Prostate gland (tissue), 2 donors: ENCODE measurements at regions not wholly inside any gene's neighbourhood (a gene's known extent, or its start where the extent isn't known, plus 50 kb on each side); places are given as distances from the start of the nearest gene placed in this dataset.

Experiments
- DNase-seq: peaks from one replicate; pipeline ENCODE4 v3.0.0-alpha.2; 2019; ENCODE audit warnings: low spot score
- H3K27ac ChIP-seq, 2 donors: fragments of 200-600 bp; sonication (generic); 2 replicates each; pipeline ENCODE4 v1.5.1; 2017 to 2019
- H3K27me3 ChIP-seq: fragments of 200-600 bp; sonication (generic); replicated peaks from 2 replicates; pipeline ENCODE4 v1.5.1; 2019; ENCODE audit not compliant: insufficient read depth
- H3K36me3 ChIP-seq, 2 donors: fragments of 200-600 bp; sonication (generic); 1 replicate in 1 of 2; 2 replicates in 1 of 2; pipeline versions ENCODE4 v1.5.1 to v1.8.1; 2017 to 2019
- H3K4me1 ChIP-seq: fragments of 200-600 bp; sonication (generic); replicated peaks from 2 replicates; pipeline ENCODE4 v1.5.1; 2019
- H3K4me3 ChIP-seq, 2 donors: fragments of 200-600 bp; sonication (generic); 2 replicates each; pipeline ENCODE4 v1.5.1; 2017 to 2019
- H3K9me3 ChIP-seq: fragments of 200-600 bp; sonication (generic); 2 replicates; pipeline ENCODE4 v1.5.1; 2017
- POLR2A ChIP-seq: fragments of 450-650 bp; IDR thresholded peaks from one replicate; pipeline ENCODE4 v1.6.1; 2016; ENCODE audit warnings: antibody characterized with exemption, mild to moderate bottlenecking
- POLR2AphosphoS5 ChIP-seq: sonication (generic); formaldehyde crosslinking; IDR thresholded peaks from one replicate; pipeline ENCODE4 v1.6.1; 2017; ENCODE audit warnings: antibody characterized with exemption
- WGBS: methylation state at CpG from one replicate; pipeline ENCODE4 v1.1.5; 2018; 5-methylcytosine and 5-hydroxymethylcytosine counted together
- intact Hi-C: fragments of 100-400 bp; cut with DNase I; formaldehyde crosslinking; loops from one replicate; pipeline ENCODE4 v1.14.2; 2022
- TF ChIP-seq, protein P1 (sequence below), 4 experiments: fragments of 200-600 bp in 2 of 4; fragments of 450-650 bp in 2 of 4; sonication (generic) in 2 of 4; IDR thresholded peaks; 1 replicate in 3 of 4; 2 replicates in 1 of 4; pipeline ENCODE4 v1.5.1; 2016 to 2019; ENCODE audit warnings: antibody characterized with exemption in 4 of 4, mild to moderate bottlenecking in 2 of 4, moderate library complexity in 2 of 4

DNA sequence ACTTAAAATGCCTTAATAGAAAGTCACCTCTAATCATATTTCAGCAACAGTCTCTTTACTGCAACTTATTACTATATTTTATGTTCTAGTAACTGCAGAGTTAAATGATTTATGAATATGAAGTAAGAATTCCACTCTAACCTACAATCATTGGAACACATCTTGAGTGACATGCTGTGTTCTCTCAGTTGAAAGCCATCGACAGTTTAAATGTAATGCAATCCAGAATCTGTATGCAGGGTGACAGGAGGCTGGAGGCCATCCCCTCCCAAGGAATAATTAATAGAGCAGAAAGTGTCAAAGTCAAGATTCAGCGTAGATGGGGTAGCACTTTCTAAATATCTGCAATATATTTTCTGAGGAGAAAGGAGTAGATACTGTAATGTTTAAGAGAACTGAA, 590.3 kb upstream of the SORCS1 start:
- no peak for DNase-seq
- no peaks in the 10 kb centered on the region for H3K36me3 ChIP-seq
- intact Hi-C loops: no loop called here
- TF ChIP-seq POLR2A (no peak), POLR2AphosphoS5 (no peak)
- TF ChIP-seq, protein P1, sequence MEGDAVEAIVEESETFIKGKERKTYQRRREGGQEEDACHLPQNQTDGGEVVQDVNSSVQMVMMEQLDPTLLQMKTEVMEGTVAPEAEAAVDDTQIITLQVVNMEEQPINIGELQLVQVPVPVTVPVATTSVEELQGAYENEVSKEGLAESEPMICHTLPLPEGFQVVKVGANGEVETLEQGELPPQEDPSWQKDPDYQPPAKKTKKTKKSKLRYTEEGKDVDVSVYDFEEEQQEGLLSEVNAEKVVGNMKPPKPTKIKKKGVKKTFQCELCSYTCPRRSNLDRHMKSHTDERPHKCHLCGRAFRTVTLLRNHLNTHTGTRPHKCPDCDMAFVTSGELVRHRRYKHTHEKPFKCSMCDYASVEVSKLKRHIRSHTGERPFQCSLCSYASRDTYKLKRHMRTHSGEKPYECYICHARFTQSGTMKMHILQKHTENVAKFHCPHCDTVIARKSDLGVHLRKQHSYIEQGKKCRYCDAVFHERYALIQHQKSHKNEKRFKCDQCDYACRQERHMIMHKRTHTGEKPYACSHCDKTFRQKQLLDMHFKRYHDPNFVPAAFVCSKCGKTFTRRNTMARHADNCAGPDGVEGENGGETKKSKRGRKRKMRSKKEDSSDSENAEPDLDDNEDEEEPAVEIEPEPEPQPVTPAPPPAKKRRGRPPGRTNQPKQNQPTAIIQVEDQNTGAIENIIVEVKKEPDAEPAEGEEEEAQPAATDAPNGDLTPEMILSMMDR (IDR thresholded peaks at IDR 0.05): no peak
- no peak overlapping the region for H3K27ac ChIP-seq
- no peaks in the 10 kb centered on the region for H3K9me3 ChIP-seq
- no peak overlapping the region for H3K4me3 ChIP-seq
- H3K27me3 ChIP-seq: no peaks in the 10 kb centered on the region
- no peaks in the 10 kb centered on the region for H3K4me1 ChIP-seq
- WGBS: 84% methylated on average over 2 of the region's 2 CpGs

DNA sequence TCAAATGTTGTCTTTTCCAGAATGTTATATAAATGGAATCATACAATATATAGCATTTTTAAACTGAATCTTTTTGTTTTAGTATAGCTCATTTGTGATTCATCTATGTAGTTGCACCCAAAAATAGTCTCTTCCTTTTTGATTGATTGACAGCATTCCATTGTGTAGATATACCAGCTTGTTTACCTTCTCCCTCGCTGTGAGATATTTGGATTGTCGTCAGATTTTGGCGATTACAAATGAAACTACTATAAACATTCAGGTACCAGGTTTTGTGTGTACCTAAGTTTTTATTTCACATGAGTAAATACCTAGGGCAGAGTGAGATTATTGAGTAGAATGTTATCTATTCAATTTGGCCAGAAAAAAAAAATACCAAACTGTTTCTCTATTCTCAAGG, 584.7 kb upstream of the SORCS1 start:
- intact Hi-C loops: no loop called here

DNA sequence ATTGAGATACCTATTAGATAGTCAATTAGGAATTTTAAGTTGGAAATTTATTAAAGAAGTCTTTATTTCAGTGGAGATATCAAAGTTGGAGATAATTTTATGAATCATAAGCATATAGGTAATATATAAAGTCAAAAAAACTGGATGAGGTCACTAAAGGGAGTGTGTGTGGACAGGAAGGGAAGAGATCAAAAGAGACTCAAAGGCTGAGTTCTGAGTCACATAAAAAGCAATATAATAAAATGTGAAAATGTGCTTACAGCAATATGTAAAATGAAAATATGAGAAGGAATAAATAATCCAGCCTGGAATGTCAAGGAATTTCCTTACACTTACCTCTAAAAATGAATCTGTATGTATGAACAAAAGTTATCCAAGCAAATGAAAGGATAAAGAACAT, 583.3 kb upstream of the SORCS1 start:
- Histone ChIP-seq H3K27ac (no peak overlapping the region), H3K9me3 (no peaks in the 10 kb centered on the region), H3K36me3 (no peaks in the 10 kb centered on the region), H3K27me3 (no peaks in the 10 kb centered on the region), H3K4me1 (no peaks in the 10 kb centered on the region), H3K4me3 (no peak overlapping the region)
- intact Hi-C loops: no loop called here
- TF ChIP-seq, protein P1 (IDR thresholded peaks at IDR 0.05): no peak
- TF ChIP-seq POLR2A (no peak), POLR2AphosphoS5 (no peak)
- DNase-seq: no peak

More for the DNA sequence above, 584.7 kb upstream of the SORCS1 start:
- Histone ChIP-seq H3K4me1 (no peaks in the 10 kb centered on the region), H3K9me3 (no peaks in the 10 kb centered on the region), H3K4me3 (no peak overlapping the region), H3K27ac (no peak overlapping the region), H3K27me3 (no peaks in the 10 kb centered on the region), H3K36me3 (no peaks in the 10 kb centered on the region)
- no peak for DNase-seq
- 43% methylated on average over 3 of the region's 3 CpGs for WGBS
- peak; percentile 22 for TF ChIP-seq POLR2AphosphoS5
- no peak for TF ChIP-seq POLR2A
- TF ChIP-seq, protein P1 (IDR thresholded peaks at IDR 0.05): no peak

DNA sequence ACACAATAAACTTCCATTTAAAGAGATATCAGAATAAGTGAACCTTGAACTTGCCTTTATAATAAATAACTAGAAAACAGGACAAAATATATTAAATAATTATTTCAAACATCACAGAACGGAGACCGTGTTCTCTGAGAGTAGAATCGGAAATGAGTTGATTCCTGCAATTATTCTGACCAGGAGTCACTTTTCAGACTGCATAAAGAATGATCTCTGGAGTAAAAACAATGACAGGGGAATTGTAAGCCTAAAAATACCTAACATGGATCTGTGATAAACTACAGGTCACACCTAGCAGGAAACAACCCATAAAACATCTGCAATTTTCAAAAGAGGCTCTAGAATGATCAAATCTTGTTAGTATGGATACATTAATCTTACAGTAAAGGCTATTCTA, 577.5 kb upstream of the SORCS1 start:
- 75% methylated on average over 3 of the region's 3 CpGs for WGBS
- DNase-seq: no peak
- intact Hi-C loops: no loop called here
- H3K4me3 ChIP-seq: no peak overlapping the region
- TF ChIP-seq POLR2AphosphoS5 (no peak), POLR2A (no peak)
- TF ChIP-seq, protein P1 (IDR thresholded peaks at IDR 0.05): no peak
- no peaks in the 10 kb centered on the region for H3K9me3 ChIP-seq
- H3K27ac ChIP-seq: no peak overlapping the region
- H3K27me3 ChIP-seq: no peaks in the 10 kb centered on the region
- H3K36me3 ChIP-seq: no peaks in the 10 kb centered on the region
- H3K4me1 ChIP-seq: no peaks in the 10 kb centered on the region

DNA sequence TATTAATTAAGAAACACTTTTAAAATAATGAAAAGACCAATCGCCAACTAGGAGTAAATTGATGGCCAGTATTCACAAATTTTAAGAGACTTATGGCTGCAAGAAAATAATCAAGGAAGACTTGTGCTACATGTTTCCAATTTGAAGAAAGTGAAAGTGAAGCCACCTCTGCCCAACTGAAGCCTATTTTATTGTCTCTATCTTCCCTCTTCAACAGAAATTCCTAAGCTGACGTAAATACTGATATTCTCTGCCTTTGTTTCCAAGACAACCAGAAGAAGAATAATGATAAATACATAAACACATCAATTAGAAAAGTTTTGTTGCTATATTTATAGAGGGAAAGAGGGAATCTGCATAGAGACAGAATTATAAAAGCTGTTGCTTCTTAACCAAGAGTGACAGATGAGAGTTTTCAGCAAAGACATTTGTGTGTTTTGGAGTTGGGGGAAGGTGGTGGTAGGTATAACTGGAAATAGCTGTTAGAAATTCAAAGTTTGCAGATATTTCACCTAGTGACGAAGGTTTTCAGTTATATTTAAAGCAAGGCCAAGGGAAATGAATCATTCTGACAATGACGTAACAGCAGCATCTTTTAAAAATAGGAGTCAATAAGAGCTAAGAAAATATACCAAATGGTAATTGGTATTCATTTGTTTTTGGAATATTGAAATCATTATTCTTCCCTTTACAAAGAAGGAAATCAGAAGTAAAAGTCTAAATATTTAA, 576.6 kb upstream of the SORCS1 start:
- no peaks in the 10 kb centered on the region for H3K4me1 ChIP-seq
- no peak for DNase-seq
- TF ChIP-seq POLR2A (no peak), POLR2AphosphoS5 (no peak)
- TF ChIP-seq, protein P1 (IDR thresholded peaks at IDR 0.05): no peak
- no peak overlapping the region for H3K27ac ChIP-seq
- no peak overlapping the region for H3K4me3 ChIP-seq
- WGBS: 63% methylated on average over 4 of the region's 4 CpGs
- intact Hi-C loops: no loop called here
- no peaks in the 10 kb centered on the region for H3K36me3 ChIP-seq
- no peaks in the 10 kb centered on the region for H3K27me3 ChIP-seq
- H3K9me3 ChIP-seq: no peaks in the 10 kb centered on the region
